ENCODE measurements at regions not wholly inside any gene's neighbourhood (a gene's known extent, or its start where the extent isn't known, plus 50 kb on each side); places are given as distances from the start of the nearest gene placed in this dataset.

- Histone ChIP-seq H4K20me1 (ENCODE audit: control insufficient read depth, insufficient read depth) (no peaks in the 10 kb centered on the region), H3K9me3 (replicated peaks; ENCODE audit: control insufficient read depth, insufficient read depth, low read length) (no peaks in the 10 kb centered on the region), H3K27ac (ENCODE audit: control insufficient read depth, insufficient read depth) (no peak overlapping the region), H3K4me2 (ENCODE audit: control insufficient read depth, insufficient read depth) (no peak overlapping the region), H3K9ac (ENCODE audit: control insufficient read depth, insufficient read depth, low read length) (no peak overlapping the region), H3K4me1 (ENCODE audit: control insufficient read depth, insufficient read depth, low read length) (no peaks in the 10 kb centered on the region), H3K36me3 (ENCODE audit: control insufficient read depth in 2 of 2, insufficient read depth in 2 of 2, low read length in 1 of 2) (no peaks in the 10 kb centered on the region), H2AFZ (ENCODE audit: control insufficient read depth, low read depth, low read length) (no peak overlapping the region), H3K27me3 (replicated peaks in 1 of 2; ENCODE audit: control insufficient read depth in 2 of 2, insufficient read depth in 2 of 2, low read length in 1 of 2) (no peaks in the 10 kb centered on the region), H3K4me3 (no peak overlapping the region), H3K79me2 (ENCODE audit: control insufficient read depth, insufficient read depth, low read length) (no peaks in the 10 kb centered on the region)
- in situ Hi-C loops (cut with MboI) (no loop called here), intact Hi-C loops (cut with micrococcal nuclease; ENCODE audit: unreplicated experiment) (no loop called here)
- RAD21 ChIA-PET (ENCODE audit: unreplicated experiment): no interaction called here
- WGBS (ENCODE audit: insufficient coverage, insufficient replicate concordance, low lambda C conversion rate, missing lambda C conversion rate): 13% methylated on average over 4 of the region's 4 CpGs
- POLR2A ChIA-PET: no interaction called here
- FAIRE-seq (no peak), DNase-seq (ENCODE audit: low read depth, low spot score) (no peak), ATAC-seq (no peak)
- BruUV-seq (replicated peaks): no TSS peak
- CTCF ChIA-PET: no interaction called here
- no peak for TF ChIP-seq ELK1 (IDR thresholded peaks at IDR 0.05; ENCODE audit: low read depth, low read length)
- no peak for TF ChIP-seq NFIC (IDR thresholded peaks at IDR 0.05; ENCODE audit: low read depth, low read length)
- TF ChIP-seq TAF1 (IDR thresholded peaks at IDR 0.05; ENCODE audit: borderline replicate concordance, low read depth, low read length): no peak
- TF ChIP-seq RUNX3 (IDR thresholded peaks at IDR 0.05; ENCODE audit: low read length): no peak
- TF ChIP-seq BACH1 (IDR thresholded peaks at IDR 0.05; ENCODE audit: borderline replicate concordance): no peak
- TF ChIP-seq HSF1 (IDR thresholded peaks at IDR 0.05; ENCODE audit: low read depth, low read length): no peak
- no peak for TF ChIP-seq RBBP5 (conservative IDR thresholded peaks at IDR 0.05)
- TF ChIP-seq RELA (IDR thresholded peaks at IDR 0.05; ENCODE audit: borderline replicate concordance, partially characterized antibody): no peak
- no peak for TF ChIP-seq FOS (IDR thresholded peaks at IDR 0.05; ENCODE audit: borderline replicate concordance, extremely low read depth, insufficient read length)
- no peak for TF ChIP-seq CBFB (IDR thresholded peaks at IDR 0.05; ENCODE audit: low read depth)
- no peak for TF ChIP-seq USF1 (IDR thresholded peaks at IDR 0.05; ENCODE audit: borderline replicate concordance, extremely low read length, insufficient read depth, low read depth, low read length)
- no peak for TF ChIP-seq DPF2 (IDR thresholded peaks at IDR 0.05)
- TF ChIP-seq NRF1 (conservative IDR thresholded peaks at IDR 0.05; ENCODE audit: low read depth, low read length): no peak
- no peak for TF ChIP-seq PRDM15 (CRISPR knock-in tag; IDR thresholded peaks at IDR 0.05)
- SMC1A ChIA-PET (ENCODE audit: uncharacterized antibody, unreplicated experiment): no interaction called here
Measured at GRCh38 chr7:115552766-115553165, 477.8 kb downstream of the TFEC start.
